ENCODE measurements at regions not wholly inside any gene's neighbourhood (a gene's known extent, or its start where the extent isn't known, plus 50 kb on each side); places are given as distances from the start of the nearest gene placed in this dataset.

DNA sequence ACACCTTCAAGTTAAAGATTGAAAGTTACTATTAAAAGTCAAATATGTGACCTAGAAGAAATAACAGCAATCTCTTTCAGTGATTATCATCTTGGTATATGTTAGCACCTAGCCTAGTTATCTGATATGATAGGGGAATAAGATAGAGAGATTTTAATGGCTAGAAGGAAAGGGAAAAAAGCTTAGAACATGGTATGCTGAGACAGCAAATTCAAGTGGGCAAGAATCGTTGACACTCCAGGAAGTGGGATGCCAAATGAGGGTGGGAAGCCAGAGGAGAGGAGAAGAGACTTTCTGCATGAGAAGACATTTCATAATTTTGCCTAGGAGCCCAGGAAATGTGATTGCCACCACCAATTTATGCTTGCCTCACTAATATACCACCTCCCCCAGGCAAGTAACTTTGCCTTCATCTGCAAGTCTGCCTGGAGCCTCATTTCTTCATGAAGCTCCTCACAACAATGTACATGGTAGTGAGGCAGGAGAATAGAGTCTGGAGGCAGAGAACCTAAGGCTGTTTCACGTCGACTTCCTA, 504.9 kb downstream of the TNS1 start:
- H3K4me1 ChIP-seq, result no peaks in the 10 kb centered on the region
- no peak overlapping the region for H3K27ac ChIP-seq
- H3K27me3 ChIP-seq, result no peaks in the 10 kb centered on the region
- no peak for ATAC-seq
- intact Hi-C loops (cut with DNase I), result loop anchor here in 1 of 10 donors (5.0 kb wide), 1 partner anchor 806 kb away; no protein-coding TSS in a partner anchor
- no peak for TF ChIP-seq CTCF (IDR thresholded peaks at IDR 0.05)
- DNase-seq, result no peak
- no peaks in the 10 kb centered on the region for H3K36me3 ChIP-seq
- peaks cover 0 to 4% (median 0%) of the 10 kb centered on the region in 11 donors for H3K9me3 ChIP-seq
- 71 to 79% methylated on average over 3 of the region's 3 CpGs for WGBS, 2 donors
- no peak overlapping the region for H3K4me3 ChIP-seq

DNA sequence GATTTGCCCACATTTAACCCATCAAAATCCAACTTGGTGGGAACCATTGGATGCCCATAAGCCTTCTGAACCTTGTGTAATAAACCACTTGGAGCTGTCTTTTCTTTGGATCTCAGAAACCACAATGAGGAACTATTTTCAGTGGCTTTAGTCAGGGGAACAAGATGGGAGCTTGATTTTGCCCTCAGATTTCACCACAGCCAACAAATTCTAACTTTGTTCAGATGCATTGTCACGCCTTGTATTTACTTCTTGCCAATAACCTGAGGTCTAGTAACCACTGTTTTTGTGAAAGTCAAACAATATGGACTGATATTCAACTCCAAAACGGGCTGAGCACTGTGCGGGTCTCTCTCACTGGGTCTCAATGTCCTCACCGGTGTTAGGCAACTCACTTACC, 508.2 kb downstream of the TNS1 start:
- Histone ChIP-seq H3K4me3 (no peak overlapping the region), H3K27ac (no peak overlapping the region), H3K4me1 (no peaks in the 10 kb centered on the region), H3K9me3 (peaks cover 0 to 4% (median 0%) of the 10 kb centered on the region in 11 donors), H3K27me3 (no peaks in the 10 kb centered on the region), H3K36me3 (no peaks in the 10 kb centered on the region)
- WGBS, 2 donors, result 94% methylated on average over 4 of the region's 4 CpGs
- DNase-seq (no peak), ATAC-seq (no peak)
- intact Hi-C loops (cut with DNase I), result no loop called here
- TF ChIP-seq CTCF (IDR thresholded peaks at IDR 0.05), result no peak

DNA sequence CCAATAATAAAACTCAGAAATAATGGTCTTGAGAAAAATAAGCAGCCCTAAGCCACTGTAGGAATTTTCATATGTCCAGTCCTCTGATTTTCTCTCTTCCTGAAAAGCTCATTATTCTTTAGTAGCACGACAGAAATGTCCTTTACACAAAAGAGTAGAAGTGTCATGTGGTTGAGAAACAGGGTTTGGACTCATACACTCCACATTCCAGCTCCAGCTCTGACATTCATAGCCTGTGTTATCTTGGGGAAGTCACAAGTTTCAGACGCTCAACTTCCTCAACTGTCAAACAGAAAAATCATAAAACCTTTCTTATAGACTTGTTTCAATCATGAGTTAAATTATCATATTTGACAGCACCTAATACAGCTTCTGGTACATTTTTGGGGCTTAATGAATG, 511.5 kb downstream of the TNS1 start:
- WGBS, 2 donors, result 32 to 46% methylated on average over 2 of the region's 2 CpGs
- H3K9me3 ChIP-seq, result peaks cover 0 to 4% (median 0%) of the 10 kb centered on the region in 11 donors
- H3K27me3 ChIP-seq, result no peaks in the 10 kb centered on the region
- no peak for TF ChIP-seq CTCF (IDR thresholded peaks at IDR 0.05)
- no peak overlapping the region for H3K27ac ChIP-seq
- no peaks in the 10 kb centered on the region for H3K4me1 ChIP-seq
- DNase-seq (no peak), ATAC-seq (peak in 1 of 8 donors; percentile 63)
- H3K36me3 ChIP-seq, result no peaks in the 10 kb centered on the region
- H3K4me3 ChIP-seq, result no peak overlapping the region
- intact Hi-C loops (cut with DNase I), result no loop called here

DNA sequence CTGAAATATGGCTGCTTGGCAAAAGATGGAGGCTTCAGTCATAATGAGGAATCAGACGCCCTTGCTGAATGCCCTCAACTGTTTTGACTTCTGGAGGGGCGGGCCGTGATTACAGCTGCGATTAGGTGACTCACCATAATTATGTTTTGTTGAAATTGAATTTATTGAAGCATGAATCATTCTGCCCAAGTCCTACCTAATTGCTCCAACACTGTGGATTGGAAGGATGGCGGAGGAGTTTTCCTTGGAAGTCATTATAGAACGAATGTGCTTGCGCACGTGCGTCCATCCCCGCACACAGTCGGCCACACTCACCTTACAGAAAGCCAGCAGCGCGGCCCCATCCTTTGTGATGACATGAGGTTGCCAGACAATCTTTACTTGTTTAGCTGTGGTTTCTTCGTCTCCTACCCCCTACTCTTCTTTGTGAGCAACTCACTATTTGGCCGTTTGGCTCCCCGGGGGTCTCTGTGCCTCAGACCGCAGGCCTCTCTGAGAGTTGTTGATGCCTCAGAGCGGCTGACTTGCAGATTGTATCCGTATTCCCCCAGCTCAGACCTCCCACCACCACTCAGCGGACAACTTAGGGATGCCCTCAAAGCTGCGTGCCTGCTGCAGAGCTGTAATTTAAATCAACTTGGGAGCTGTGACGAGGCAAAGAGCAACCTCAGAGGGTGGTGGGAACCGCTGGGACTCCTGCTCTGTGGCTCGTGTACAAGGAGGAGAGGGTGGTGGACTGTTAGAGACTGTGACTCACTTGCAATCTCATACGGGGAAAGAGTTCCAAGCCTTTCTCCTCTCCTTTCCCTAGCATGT, 513.4 kb downstream of the TNS1 start:
- no peak for TF ChIP-seq CTCF (IDR thresholded peaks at IDR 0.05)
- intact Hi-C loops (cut with DNase I), result no loop called here
- WGBS, 2 donors, result 87 to 90% methylated on average over 25 of the region's 25 CpGs

More for the DNA sequence above, 513.4 kb downstream of the TNS1 start:
- H3K4me3 ChIP-seq, result no peak overlapping the region
- no peaks in the 10 kb centered on the region for H3K36me3 ChIP-seq
- ATAC-seq (peak in 1 of 8 donors; percentile 20), DNase-seq (no peak)
- H3K9me3 ChIP-seq, result peaks cover 0 to 4% (median 0%) of the 10 kb centered on the region in 11 donors
- no peaks in the 10 kb centered on the region for H3K27me3 ChIP-seq
- no peaks in the 10 kb centered on the region for H3K4me1 ChIP-seq
- no peak overlapping the region for H3K27ac ChIP-seq
